Lower lobe of right lung (tissue), 2 donors: ENCODE measurements at regions not wholly inside any gene's neighbourhood (a gene's known extent, or its start where the extent isn't known, plus 50 kb on each side); places are given as distances from the start of the nearest gene placed in this dataset.

Experiments
- ATAC-seq, 2 donors: fragments of 200-7000 bp; cut with Tn5 transposase; one replicate each; pipeline ENCODE4 v1.9.1; 2020 to 2022; ENCODE audit warnings: mild to moderate bottlenecking in 2 of 2, moderate library complexity in 2 of 2
- DNase-seq: peaks from one replicate; pipeline ENCODE4 v3.0.0-alpha.2; 2020
- H3K27ac ChIP-seq: fragments of 200-600 bp; one replicate; pipeline ENCODE4 v1.8.0; 2022
- H3K27me3 ChIP-seq: fragments of 200-600 bp; one replicate; pipeline ENCODE4 v1.8.0; 2022; ENCODE audit warnings: low read depth
- H3K36me3 ChIP-seq: fragments of 200-600 bp; one replicate; pipeline ENCODE4 v1.8.0; 2022; ENCODE audit warnings: mild to moderate bottlenecking
- H3K4me1 ChIP-seq: fragments of 200-600 bp; one replicate; pipeline ENCODE4 v1.8.0; 2022
- H3K4me3 ChIP-seq: fragments of 200-600 bp; one replicate; pipeline ENCODE4 v1.8.0; 2022; ENCODE audit warnings: mild to moderate bottlenecking
- H3K9me3 ChIP-seq: fragments of 200-600 bp; one replicate; pipeline ENCODE4 v1.8.0; 2022
- CTCF ChIP-seq: fragments of 200-600 bp; IDR thresholded peaks from one replicate; pipeline ENCODE4 v1.8.0; 2022; ENCODE audit warnings: antibody characterized with exemption, mild to moderate bottlenecking
- intact Hi-C: fragments of 100-400 bp; cut with DNase I; formaldehyde crosslinking; loops from one replicate; pipeline ENCODE4 v1.11.0; 2022
- donor health status: DM: no; HTN: yes; CAD: no; lungs with severe emphysema.

GRCh38 chr2:200212862-200213425, 93.5 kb upstream of the SPATS2L start:
- TF ChIP-seq CTCF = no peak
- intact Hi-C loops = no loop called here
- DNase-seq (no peak), ATAC-seq (no peak)
- Histone ChIP-seq H3K27ac (no peak overlapping the region), H3K27me3 (no peaks in the 10 kb centered on the region), H3K4me3 (no peak overlapping the region), H3K9me3 (no peaks in the 10 kb centered on the region), H3K36me3 (no peaks in the 10 kb centered on the region), H3K4me1 (no peaks in the 10 kb centered on the region)

DNA sequence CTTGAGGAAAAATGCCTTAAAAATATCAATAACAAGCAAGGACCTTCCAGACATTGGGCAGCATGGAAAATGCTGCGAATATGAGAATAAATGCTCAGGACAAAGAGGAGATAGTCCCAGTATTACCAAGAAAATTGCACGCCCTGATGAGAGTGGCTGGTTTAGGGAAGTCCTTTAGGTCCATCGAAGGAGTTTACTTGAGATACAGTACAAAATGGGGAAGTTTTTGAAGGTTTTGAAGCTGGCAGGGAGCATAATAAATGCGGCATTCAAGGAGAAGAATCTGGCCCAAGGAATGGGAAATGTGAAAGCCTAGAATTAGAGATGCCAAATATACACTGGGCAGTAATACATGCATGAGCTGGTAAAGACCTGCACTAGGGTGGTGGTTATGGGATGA, 90.2 kb upstream of the SPATS2L start:
- no peaks in the 10 kb centered on the region for H3K27me3 ChIP-seq
- H3K9me3 ChIP-seq = no peaks in the 10 kb centered on the region
- no peaks in the 10 kb centered on the region for H3K36me3 ChIP-seq
- H3K4me3 ChIP-seq = no peak overlapping the region
- no peak for ATAC-seq
- DNase-seq = no peak
- H3K4me1 ChIP-seq = no peaks in the 10 kb centered on the region
- no peak overlapping the region for H3K27ac ChIP-seq
- intact Hi-C loops = no loop called here
- no peak for TF ChIP-seq CTCF

GRCh38 chr2:200217320-200217719, 89.2 kb upstream of the SPATS2L start:
- Histone ChIP-seq H3K27ac (no peak overlapping the region), H3K9me3 (no peaks in the 10 kb centered on the region), H3K27me3 (no peaks in the 10 kb centered on the region), H3K36me3 (no peaks in the 10 kb centered on the region), H3K4me1 (no peaks in the 10 kb centered on the region), H3K4me3 (no peak overlapping the region)
- intact Hi-C loops = no loop called here
- TF ChIP-seq CTCF = no peak
- no peak for DNase-seq
- no peak for ATAC-seq

- DNase-seq (no peak), ATAC-seq (no peak)
- Histone ChIP-seq H3K27me3 (no peaks in the 10 kb centered on the region), H3K4me3 (no peak overlapping the region), H3K4me1 (no peaks in the 10 kb centered on the region), H3K36me3 (no peaks in the 10 kb centered on the region), H3K27ac (no peak overlapping the region), H3K9me3 (no peaks in the 10 kb centered on the region)
- intact Hi-C loops = no loop called here
- TF ChIP-seq CTCF = no peak
These were observed 87.8 kb upstream of the SPATS2L start for GRCh38 chr2:200218645-200219044.

DNA sequence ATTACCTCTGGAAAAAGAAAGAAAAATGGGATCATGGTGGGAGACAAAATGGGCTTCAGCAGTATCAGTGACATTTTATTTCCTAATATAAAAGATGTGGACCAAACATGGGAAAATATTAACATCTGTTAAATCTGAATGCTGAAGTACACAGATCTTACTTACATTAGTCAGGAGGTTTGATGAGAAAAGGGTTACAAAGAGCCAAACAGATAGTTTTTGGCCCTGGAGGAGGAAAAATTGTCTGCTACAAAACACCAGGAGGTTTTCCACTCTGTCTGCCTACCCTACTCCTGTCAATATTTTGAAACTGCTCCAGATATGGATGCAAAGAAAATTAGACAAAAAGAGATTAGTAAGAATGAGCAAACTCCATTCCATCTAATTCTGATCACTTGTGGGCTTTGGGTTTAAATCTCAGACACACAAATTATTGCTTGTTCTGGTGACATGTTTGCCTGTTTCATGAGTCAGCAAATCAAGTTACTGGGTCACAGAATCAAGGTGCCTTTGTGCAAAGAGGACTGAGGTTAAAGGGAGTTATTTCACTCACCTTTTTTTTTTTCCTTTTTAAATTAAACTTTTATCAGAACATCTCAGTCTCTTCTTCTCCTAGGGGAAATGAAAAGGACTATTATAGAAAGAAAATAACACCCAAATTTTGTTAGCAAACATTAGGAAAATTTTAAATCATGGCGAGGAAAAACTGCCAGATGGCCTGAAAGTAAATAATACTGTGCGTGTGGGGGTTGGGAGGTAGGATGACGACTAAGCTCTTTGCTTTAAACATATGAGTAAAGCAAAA, 87.0 kb upstream of the SPATS2L start:
- intact Hi-C loops = no loop called here
- ATAC-seq = no peak
- Histone ChIP-seq H3K9me3 (no peaks in the 10 kb centered on the region), H3K4me1 (no peaks in the 10 kb centered on the region), H3K27ac (no peak overlapping the region), H3K4me3 (no peak overlapping the region), H3K27me3 (no peaks in the 10 kb centered on the region), H3K36me3 (no peaks in the 10 kb centered on the region)
- DNase-seq = no peak
- TF ChIP-seq CTCF = no peak
